C4-2B (cell line): ENCODE measurements at regions not wholly inside any gene's neighbourhood (a gene's known extent, or its start where the extent isn't known, plus 50 kb on each side); places are given as distances from the start of the nearest gene placed in this dataset.

Experiments used
- H3K27ac ChIP-seq: fragments of 450-650 bp; 2 replicates; pipeline ENCODE4 v1.5.1; 2017
- ZFX ChIP-seq: fragments of 450-650 bp; IDR thresholded peaks from 2 replicates; pipeline ENCODE4 v1.6.1; 2017
- TF ChIP-seq, protein P1 (sequence below): fragments of 450-650 bp; conservative IDR thresholded peaks from 2 replicates; pipeline ENCODE4 v1.5.1; 2017; ENCODE audit warnings: mild to moderate bottlenecking

DNA sequence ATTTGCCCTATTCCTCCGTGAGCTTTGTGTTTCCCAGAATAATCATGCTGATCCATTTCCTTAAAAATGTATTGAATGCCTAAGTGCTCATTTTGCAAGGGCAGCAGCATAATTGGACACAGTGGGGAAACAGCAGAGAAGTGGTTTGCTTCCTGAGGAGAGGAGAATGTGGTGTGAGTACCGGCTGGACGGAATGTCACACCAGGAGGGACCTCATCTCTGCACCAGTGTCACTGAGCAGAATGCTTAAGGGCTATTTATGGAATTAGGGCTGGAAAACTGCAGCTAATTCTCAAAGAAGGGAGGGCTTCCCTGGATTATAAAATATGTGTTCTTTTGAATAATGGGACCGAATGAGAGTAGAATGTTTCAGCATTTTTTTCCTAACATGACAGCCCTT lies 1100.6 kb upstream of the RBFOX1 start:
- no peak for TF ChIP-seq ZFX
- TF ChIP-seq, protein P1, sequence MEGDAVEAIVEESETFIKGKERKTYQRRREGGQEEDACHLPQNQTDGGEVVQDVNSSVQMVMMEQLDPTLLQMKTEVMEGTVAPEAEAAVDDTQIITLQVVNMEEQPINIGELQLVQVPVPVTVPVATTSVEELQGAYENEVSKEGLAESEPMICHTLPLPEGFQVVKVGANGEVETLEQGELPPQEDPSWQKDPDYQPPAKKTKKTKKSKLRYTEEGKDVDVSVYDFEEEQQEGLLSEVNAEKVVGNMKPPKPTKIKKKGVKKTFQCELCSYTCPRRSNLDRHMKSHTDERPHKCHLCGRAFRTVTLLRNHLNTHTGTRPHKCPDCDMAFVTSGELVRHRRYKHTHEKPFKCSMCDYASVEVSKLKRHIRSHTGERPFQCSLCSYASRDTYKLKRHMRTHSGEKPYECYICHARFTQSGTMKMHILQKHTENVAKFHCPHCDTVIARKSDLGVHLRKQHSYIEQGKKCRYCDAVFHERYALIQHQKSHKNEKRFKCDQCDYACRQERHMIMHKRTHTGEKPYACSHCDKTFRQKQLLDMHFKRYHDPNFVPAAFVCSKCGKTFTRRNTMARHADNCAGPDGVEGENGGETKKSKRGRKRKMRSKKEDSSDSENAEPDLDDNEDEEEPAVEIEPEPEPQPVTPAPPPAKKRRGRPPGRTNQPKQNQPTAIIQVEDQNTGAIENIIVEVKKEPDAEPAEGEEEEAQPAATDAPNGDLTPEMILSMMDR = no peak
- no peak overlapping the region for H3K27ac ChIP-seq

DNA sequence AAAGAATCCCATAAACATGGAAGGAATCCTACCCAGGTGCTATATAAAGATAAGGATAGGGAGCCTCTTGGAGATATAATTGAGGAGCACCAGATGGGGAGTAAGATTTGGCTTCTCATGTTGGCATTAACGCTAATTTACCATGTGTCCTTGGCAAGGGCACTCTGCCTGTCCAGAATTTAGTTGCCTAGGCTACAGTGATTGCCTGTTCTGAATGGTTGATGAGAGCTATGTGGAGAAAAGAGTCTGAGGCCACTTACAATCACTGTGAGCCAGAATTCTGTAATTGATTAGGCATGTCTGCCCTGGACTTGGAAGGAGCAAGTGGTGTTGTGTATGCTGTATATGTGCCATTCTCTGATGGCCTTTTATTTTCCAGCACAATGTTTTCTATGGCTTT lies 1101.2 kb upstream of the RBFOX1 start:
- TF ChIP-seq, protein P1 = no peak
- no peak for TF ChIP-seq ZFX
- no peak overlapping the region for H3K27ac ChIP-seq

DNA sequence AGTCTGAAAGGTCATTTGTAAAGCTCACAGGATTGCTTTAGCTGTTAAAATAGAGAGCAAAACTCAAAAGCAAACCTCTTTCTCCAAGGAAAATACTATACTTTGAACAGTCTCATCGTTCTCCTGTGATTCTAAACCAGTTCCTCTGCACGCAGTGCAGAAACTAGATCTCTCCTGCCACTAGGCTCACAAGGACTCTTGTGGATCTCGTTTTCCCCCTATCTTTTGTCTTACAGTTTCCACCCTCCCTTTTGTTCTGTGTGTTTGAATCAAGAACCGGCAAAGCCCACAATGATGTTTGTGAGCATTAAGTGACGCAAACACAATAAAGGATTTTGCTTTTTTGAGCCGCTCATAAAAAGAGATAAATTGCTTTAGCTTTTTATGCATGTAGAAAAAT lies 1103.5 kb upstream of the RBFOX1 start:
- TF ChIP-seq, protein P1 = no peak
- no peak for TF ChIP-seq ZFX
- no peak overlapping the region for H3K27ac ChIP-seq

- no peak overlapping the region for H3K27ac ChIP-seq
- TF ChIP-seq, protein P1 = no peak
Measured at GRCh38 chr16:6218855-6219254, 1113.8 kb upstream of the RBFOX1 start.

DNA sequence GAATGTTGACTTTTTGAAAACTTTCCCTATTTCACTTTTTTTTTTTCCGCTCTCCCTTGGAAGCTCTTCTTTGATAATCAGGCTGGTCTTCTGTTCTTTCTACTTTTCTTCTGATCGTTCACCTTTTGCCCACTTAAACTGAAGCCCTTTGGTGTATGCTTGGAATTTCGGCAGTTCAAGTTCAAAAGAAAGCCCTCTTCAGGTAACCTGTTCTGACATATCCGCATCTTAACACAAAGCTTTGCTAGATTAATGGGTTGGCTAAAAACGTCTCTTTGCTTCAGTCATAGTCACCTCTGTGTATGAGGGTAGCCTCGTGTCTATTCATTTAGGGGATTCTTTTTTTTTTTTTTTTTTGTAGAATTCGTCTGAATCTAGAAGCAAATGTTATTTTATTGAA lies 1115.8 kb upstream of the RBFOX1 start:
- no peak for TF ChIP-seq ZFX
- TF ChIP-seq, protein P1 = no peak
- no peak overlapping the region for H3K27ac ChIP-seq

GRCh38 chr16:6211644-6212043 lies 1114.0 kb upstream of the EEF2KMT start:
- H3K27ac ChIP-seq = no peak overlapping the region
- no peak for TF ChIP-seq ZFX
- TF ChIP-seq, protein P1 = no peak

DNA sequence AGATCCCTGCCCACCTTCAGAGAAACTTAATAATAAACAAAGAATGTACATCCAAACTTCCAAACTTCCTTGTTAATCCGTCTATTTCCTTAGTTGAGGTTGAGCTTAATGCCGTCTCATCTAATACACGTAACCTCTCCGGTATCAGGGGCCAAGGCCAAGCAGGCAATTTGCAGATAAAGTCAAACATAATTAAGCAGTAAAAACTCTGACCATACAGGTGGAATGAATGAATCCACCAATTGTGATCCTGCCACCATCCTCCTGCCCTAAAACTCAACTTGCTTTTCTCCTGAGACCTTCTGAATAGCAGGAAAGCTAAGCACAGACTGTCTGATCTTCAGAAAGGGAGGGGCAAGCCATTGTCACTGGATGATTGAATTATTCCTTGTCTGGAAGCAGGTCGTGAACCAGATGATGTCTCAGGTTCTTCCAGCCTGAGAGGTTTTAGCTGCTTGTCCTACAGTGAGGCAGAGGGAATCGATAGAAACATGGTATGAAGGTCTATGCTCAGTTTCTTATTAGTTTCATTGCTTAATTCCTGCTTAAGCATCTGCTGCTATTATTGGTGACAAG lies 1111.8 kb upstream of the EEF2KMT start:
- H3K27ac ChIP-seq = no peak overlapping the region
- TF ChIP-seq, protein P1 = no peak
- TF ChIP-seq ZFX = no peak
